B cell (primary cell): ENCODE measurements at regions not wholly inside any gene's neighbourhood (a gene's known extent, or its start where the extent isn't known, plus 50 kb on each side); places are given as distances from the start of the nearest gene placed in this dataset.
A peak's percentile ranks its signal among the peaks of the same experiment; 100 is the strongest.

Experiments used
- ATAC-seq: fragments of 200-7000 bp; cut with Tn5 transposase; one replicate; pipeline ENCODE4 v1.10.0; 2021; ENCODE audit warnings: low read depth, mild to moderate bottlenecking, moderate number of reproducible peaks, moderate library complexity
- CTCF ChIA-PET: fragments of 350-600 bp; sonication (Branson Sonifier 250); formaldehyde crosslinking; loops from one replicate; lab custom pipeline; 2021; ENCODE audit warnings: antibody characterized with exemption, inconsistent platforms; lab: Charles Lee
- POLR2A ChIA-PET: fragments of 350-600 bp; sonication (Branson Sonifier 250); formaldehyde crosslinking; loops from one replicate; lab custom pipeline; 2021; ENCODE audit warnings: antibody characterized with exemption; lab: Charles Lee
- DNase-seq: peaks from one replicate; pipeline ENCODE4 v3.0.0; 2013
- H2AFZ ChIP-seq: 2 replicates; pipeline ENCODE4 v1.6.1; 2012; ENCODE audit warnings: mild to moderate bottlenecking, low read depth, low read length; ENCODE audit not compliant: insufficient read depth, poor library complexity, severe bottlenecking
- H3K27ac ChIP-seq, 2 donors: 1 replicate in 1 of 2; 2 replicates in 1 of 2; pipeline ENCODE4 v1.5.1; 2012 to 2013; ENCODE audit warnings: low read length in 2 of 2, mild to moderate bottlenecking in 2 of 2, moderate library complexity in 1 of 2
- H3K27me3 ChIP-seq, 4 experiments: fragments of 200-600 bp in 1 of 4; sonication (generic) in 1 of 4; replicated peaks in 1 of 4; 1 replicate in 2 of 4; 2 replicates in 2 of 4; pipeline versions ENCODE4 v1.6.1 to v1.7.0; 2013 to 2016; ENCODE audit warnings: low read length in 3 of 4, mild to moderate bottlenecking in 2 of 4, mixed read lengths in 1 of 4, moderate library complexity in 1 of 4; ENCODE audit not compliant: insufficient read depth in 4 of 4, control insufficient read depth in 3 of 4; ENCODE audit errors: control extremely low read depth in 1 of 4
- H3K36me3 ChIP-seq, 2 experiments: replicated peaks in 1 of 2; 1 replicate in 1 of 2; 2 replicates in 1 of 2; pipeline versions ENCODE4 v1.6.1 to v1.7.1; 2013; ENCODE audit warnings: low read length in 1 of 2; ENCODE audit not compliant: insufficient read depth in 2 of 2, control insufficient read depth in 1 of 2; ENCODE audit errors: control extremely low read depth in 1 of 2, extremely low read depth in 1 of 2
- H3K4me1 ChIP-seq, 2 donors: fragments of 200-600 bp in 1 of 2; sonication (generic) in 1 of 2; 1 replicate in 1 of 2; 2 replicates in 1 of 2; pipeline versions ENCODE4 v1.5.1 to v1.6.1; 2013 to 2017; ENCODE audit warnings: low read length in 2 of 2; ENCODE audit not compliant: control insufficient read depth in 2 of 2, insufficient read depth in 2 of 2
- H3K4me2 ChIP-seq: replicated peaks from 2 replicates; pipeline ENCODE3; 2012; ENCODE audit warnings: mild to moderate bottlenecking, low read depth, low read length; ENCODE audit not compliant: poor library complexity, severe bottlenecking
- H3K4me3 ChIP-seq, 5 experiments: fragments of 200-600 bp in 1 of 5; sonication (generic) in 1 of 5; 1 replicate in 3 of 5; 2 replicates in 2 of 5; pipeline versions ENCODE4 v1.5.1 to v1.7.0; 2011 to 2016; ENCODE audit warnings: low read length in 4 of 5, mild to moderate bottlenecking in 4 of 5, low read depth in 2 of 5, control low read depth in 1 of 5, moderate library complexity in 1 of 5; ENCODE audit not compliant: insufficient read depth in 1 of 5; ENCODE audit errors: control extremely low read depth in 1 of 5, extremely low read depth in 1 of 5
- H3K79me2 ChIP-seq: fragments of 200-600 bp; sonication (generic); one replicate; pipeline ENCODE4 v1.6.0; 2016; ENCODE audit warnings: low read length; ENCODE audit not compliant: control insufficient read depth, insufficient read depth
- H3K9ac ChIP-seq: fragments of 200-600 bp; sonication (generic); 2 replicates; pipeline ENCODE4 v1.6.1; 2017; ENCODE audit warnings: mild to moderate bottlenecking, low read length, moderate library complexity
- H3K9me3 ChIP-seq, 3 donors: one replicate each; pipeline versions ENCODE4 v1.6.1 to v1.7.1; 2013; ENCODE audit warnings: low read length in 2 of 3; ENCODE audit not compliant: control insufficient read depth in 2 of 3, insufficient read depth in 1 of 3; ENCODE audit errors: control extremely low read depth in 1 of 3
- H4K20me1 ChIP-seq: 2 replicates; pipeline ENCODE4 v1.6.0; 2012; ENCODE audit warnings: mild to moderate bottlenecking, low read length; ENCODE audit not compliant: insufficient read depth, control insufficient read depth, poor library complexity, severe bottlenecking
- H3K27ac Mint-ChIP-seq: one replicate; pipeline ENCODE4 v1.8.0; 2021; ENCODE audit warnings: mixed read lengths
- H3K27me3 Mint-ChIP-seq: one replicate; pipeline ENCODE4 v1.8.0; 2021; ENCODE audit warnings: mixed read lengths
- H3K4me1 Mint-ChIP-seq: one replicate; pipeline ENCODE4 v1.8.0; 2021; ENCODE audit warnings: mixed read lengths
- H3K4me3 Mint-ChIP-seq: one replicate; pipeline ENCODE4 v1.8.0; 2021; ENCODE audit warnings: mixed read lengths
- H3K9me3 Mint-ChIP-seq: one replicate; pipeline ENCODE4 v1.8.0; 2022; ENCODE audit warnings: mixed read lengths; ENCODE audit not compliant: insufficient read depth
- CTCF ChIP-seq: fragments of 200-600 bp; IDR thresholded peaks from one replicate; pipeline ENCODE4 v1.8.0; 2022; ENCODE audit warnings: antibody characterized with exemption, mild to moderate bottlenecking
- EZH2 ChIP-seq: IDR thresholded peaks from 2 replicates; pipeline ENCODE4 v1.6.1; 2012; ENCODE audit warnings: borderline replicate concordance, low read depth, mild to moderate bottlenecking, moderate library complexity, low read length; ENCODE audit not compliant: insufficient read depth, poor library complexity, severe bottlenecking
- WGBS: methylation state at CpG from one replicate; pipeline ENCODE4 v1.1.5; 2013; ENCODE audit warnings: missing lambda C conversion rate; ENCODE audit not compliant: insufficient coverage; 5-methylcytosine and 5-hydroxymethylcytosine counted together
- intact Hi-C: fragments of 100-400 bp; cut with micrococcal nuclease; formaldehyde crosslinking; loops from one replicate; pipeline ENCODE4 v1.10.0; 2022

GRCh38 chr20:39309458-39309857 lies 347.3 kb downstream of the DHX35 start:
- peaks cover 17% of the 10 kb centered on the region for H3K4me1 Mint-ChIP-seq
- peak overlapping the region; percentile 43 for H3K27ac Mint-ChIP-seq
- H3K4me1 ChIP-seq: peaks cover 0 to 18% of the 10 kb centered on the region in 2 donors
- no peaks in the 10 kb centered on the region for H4K20me1 ChIP-seq
- ATAC-seq: peak; percentile 43
- intact Hi-C loops: no loop called here
- POLR2A ChIA-PET: no interaction called here
- DNase-seq: peak; percentile 21
- H3K9me3 Mint-ChIP-seq: peaks cover 4% of the 10 kb centered on the region
- no peaks in the 10 kb centered on the region for H3K36me3 ChIP-seq
- peaks cover 0 to 8% (median 0%) of the 10 kb centered on the region in 3 donors for H3K9me3 ChIP-seq
- no peak overlapping the region for H3K9ac ChIP-seq
- peaks cover 6% of the 10 kb centered on the region for H3K27me3 Mint-ChIP-seq
- no peak overlapping the region for H3K4me2 ChIP-seq
- H3K27me3 ChIP-seq: peaks cover 0 to 4% (median 0%) of the 10 kb centered on the region in 4 experiments
- CTCF ChIA-PET: interaction anchor here (1.1 kb wide), 1 partner anchor 45 kb away, joined by 3 read pairs; no protein-coding TSS in a partner anchor
- peak overlapping the region; percentile 15 for H3K4me3 Mint-ChIP-seq
- TF ChIP-seq EZH2: no peak
- no peak for TF ChIP-seq CTCF
- no peaks in the 10 kb centered on the region for H3K79me2 ChIP-seq
- no peak overlapping the region for H2AFZ ChIP-seq
- no peak overlapping the region for H3K4me3 ChIP-seq
- no peak overlapping the region for H3K27ac ChIP-seq

GRCh38 chr20:39302312-39302711 lies 340.2 kb downstream of the DHX35 start:
- ChIA-PET CTCF (no interaction called here), POLR2A (no interaction called here)
- peaks cover 5% of the 10 kb centered on the region for H3K4me1 Mint-ChIP-seq
- no peaks in the 10 kb centered on the region for H4K20me1 ChIP-seq
- WGBS: 92% methylated on average over 1 of the region's 4 CpGs
- no peak overlapping the region for H3K4me3 ChIP-seq
- TF ChIP-seq EZH2 (no peak), CTCF (no peak)
- DNase-seq (no peak), ATAC-seq (no peak)
- peaks cover 0 to 7% (median 0%) of the 10 kb centered on the region in 3 donors for H3K9me3 ChIP-seq
- H3K27ac Mint-ChIP-seq: no peak overlapping the region
- H3K27me3 Mint-ChIP-seq: peaks cover 3% of the 10 kb centered on the region
- H3K79me2 ChIP-seq: no peaks in the 10 kb centered on the region
- no peak overlapping the region for H3K27ac ChIP-seq
- no peak overlapping the region for H3K4me3 Mint-ChIP-seq
- no peaks in the 10 kb centered on the region for H3K4me1 ChIP-seq
- no peak overlapping the region for H3K4me2 ChIP-seq
- no peaks in the 10 kb centered on the region for H3K36me3 ChIP-seq
- no peak overlapping the region for H2AFZ ChIP-seq
- H3K9me3 Mint-ChIP-seq: no peaks in the 10 kb centered on the region
- H3K9ac ChIP-seq: no peak overlapping the region
- intact Hi-C loops: no loop called here
- no peaks in the 10 kb centered on the region for H3K27me3 ChIP-seq
